Erythroblast (primary cell): ENCODE measurements at regions not wholly inside any gene's neighbourhood (a gene's known extent, or its start where the extent isn't known, plus 50 kb on each side); places are given as distances from the start of the nearest gene placed in this dataset.

Source experiments
- GATA1 ChIP-seq: IDR thresholded peaks from 2 replicates; pipeline ENCODE4 v1.6.1; 2011; ENCODE audit warnings: low read depth, mild to moderate bottlenecking, control low read depth, low read length, moderate library complexity
- POLR2A ChIP-seq: IDR thresholded peaks from 2 replicates; pipeline ENCODE4 v1.6.1; 2011; ENCODE audit warnings: mild to moderate bottlenecking, low read length

DNA sequence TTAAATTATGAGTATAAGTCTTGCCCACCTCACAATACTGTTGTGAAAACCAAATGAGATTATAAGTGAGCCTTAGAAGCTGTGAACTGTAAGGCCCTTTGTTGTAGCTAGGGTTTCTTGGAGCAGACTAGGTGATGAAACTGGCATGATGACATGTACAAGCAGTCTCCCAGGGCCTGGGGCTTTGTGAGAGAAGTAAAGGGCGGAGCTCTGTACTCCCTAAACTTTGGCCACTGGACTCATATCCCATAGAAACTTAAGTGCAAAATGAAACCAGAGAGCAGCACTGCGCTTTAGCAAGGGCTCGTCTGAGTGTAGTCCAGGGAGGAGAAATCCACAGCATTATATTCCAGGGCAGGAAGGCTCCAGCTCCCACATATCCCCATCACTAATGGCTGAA, 385.6 kb upstream of the FGF16 start:
- no peak for TF ChIP-seq POLR2A
- TF ChIP-seq GATA1: no peak
